ENCODE measurements at regions not wholly inside any gene's neighbourhood (a gene's known extent, or its start where the extent isn't known, plus 50 kb on each side); places are given as distances from the start of the nearest gene placed in this dataset.

DNA sequence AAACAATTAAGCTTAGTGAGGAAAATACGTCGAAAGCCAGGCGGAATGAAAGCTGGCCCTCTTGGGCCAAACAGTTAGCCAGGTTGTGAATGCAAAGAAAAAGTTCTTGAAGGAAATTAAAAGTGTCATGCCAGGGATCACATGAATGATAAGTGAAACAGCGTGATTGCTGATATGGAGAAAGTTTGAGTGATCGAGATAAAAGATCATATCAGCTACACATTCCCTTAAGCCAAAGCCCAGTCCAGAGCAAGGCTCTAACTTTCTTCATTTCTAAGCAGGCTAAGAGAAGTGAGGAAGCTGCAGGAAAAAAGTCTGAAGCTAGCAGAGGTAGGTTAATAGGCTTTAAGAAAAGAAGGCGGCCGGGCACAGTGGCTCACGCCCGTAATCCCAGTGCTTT is 254.0 kb downstream of the EFNB2 start:
- TF ChIP-seq, protein P1, sequence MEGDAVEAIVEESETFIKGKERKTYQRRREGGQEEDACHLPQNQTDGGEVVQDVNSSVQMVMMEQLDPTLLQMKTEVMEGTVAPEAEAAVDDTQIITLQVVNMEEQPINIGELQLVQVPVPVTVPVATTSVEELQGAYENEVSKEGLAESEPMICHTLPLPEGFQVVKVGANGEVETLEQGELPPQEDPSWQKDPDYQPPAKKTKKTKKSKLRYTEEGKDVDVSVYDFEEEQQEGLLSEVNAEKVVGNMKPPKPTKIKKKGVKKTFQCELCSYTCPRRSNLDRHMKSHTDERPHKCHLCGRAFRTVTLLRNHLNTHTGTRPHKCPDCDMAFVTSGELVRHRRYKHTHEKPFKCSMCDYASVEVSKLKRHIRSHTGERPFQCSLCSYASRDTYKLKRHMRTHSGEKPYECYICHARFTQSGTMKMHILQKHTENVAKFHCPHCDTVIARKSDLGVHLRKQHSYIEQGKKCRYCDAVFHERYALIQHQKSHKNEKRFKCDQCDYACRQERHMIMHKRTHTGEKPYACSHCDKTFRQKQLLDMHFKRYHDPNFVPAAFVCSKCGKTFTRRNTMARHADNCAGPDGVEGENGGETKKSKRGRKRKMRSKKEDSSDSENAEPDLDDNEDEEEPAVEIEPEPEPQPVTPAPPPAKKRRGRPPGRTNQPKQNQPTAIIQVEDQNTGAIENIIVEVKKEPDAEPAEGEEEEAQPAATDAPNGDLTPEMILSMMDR (IDR thresholded peaks at IDR 0.05; ENCODE audit: extremely low read depth, low read depth, low read length) = no peak
- Histone ChIP-seq H3K79me2 (ENCODE audit: insufficient read depth, low read length) (no peaks in the 10 kb centered on the region), H3K9me3 (ENCODE audit: low read depth, low read length) (no peaks in the 10 kb centered on the region), H3K4me1 (ENCODE audit: insufficient read depth, low read length) (peaks cover 2% of the 10 kb centered on the region), H4K20me1 (ENCODE audit: insufficient read depth, low read length) (no peaks in the 10 kb centered on the region), H2AFZ (ENCODE audit: low read length) (no peak overlapping the region), H3K4me2 (ENCODE audit: insufficient read depth, low read length) (no peak overlapping the region), H3K36me3 (ENCODE audit: insufficient read depth, low read length) (no peaks in the 10 kb centered on the region), H3K27ac (ENCODE audit: low read depth, low read length) (no peak overlapping the region), H3K27me3 (ENCODE audit: insufficient read depth, low read length) (no peaks in the 10 kb centered on the region), H3K4me3 (ENCODE audit: insufficient read depth, low read length) (no peak overlapping the region)
- DNase-seq (ENCODE audit: insufficient read length, low spot score, missing footprints) = no peak

DNA sequence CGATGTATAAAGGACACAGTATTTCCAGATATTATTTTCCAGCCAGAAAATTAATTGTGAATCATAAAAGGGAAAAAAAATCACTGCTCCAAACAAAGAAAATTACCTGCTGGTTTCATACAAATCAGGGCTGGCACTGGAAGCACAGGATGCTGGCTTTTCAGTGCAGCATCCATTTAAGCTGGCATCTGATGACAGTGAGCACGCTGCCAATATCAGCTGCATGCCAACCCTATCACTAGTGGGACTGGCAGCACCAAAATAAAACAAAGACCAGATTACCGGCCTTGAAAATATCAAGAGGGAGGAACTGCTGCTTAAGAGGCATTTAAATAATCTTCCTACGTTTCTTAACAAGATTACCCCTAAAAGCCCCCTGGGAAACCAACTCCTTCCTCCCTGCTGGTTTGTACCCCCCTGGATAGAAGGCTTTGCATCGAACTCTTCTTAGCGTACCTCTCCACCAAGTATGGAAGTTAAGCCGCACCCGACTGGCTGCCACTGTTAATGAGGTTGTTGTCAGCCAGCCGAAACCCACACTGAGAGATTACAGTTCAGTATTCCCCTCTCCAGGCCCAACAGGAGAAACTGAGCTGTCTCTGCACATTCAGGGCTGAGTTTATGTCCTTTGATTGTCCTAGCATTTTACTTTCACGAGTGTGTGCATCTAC is 257.8 kb downstream of the EFNB2 start:
- Histone ChIP-seq H3K27me3 (ENCODE audit: insufficient read depth, low read length) (no peaks in the 10 kb centered on the region), H3K27ac (ENCODE audit: low read depth, low read length) (no peak overlapping the region), H4K20me1 (ENCODE audit: insufficient read depth, low read length) (no peaks in the 10 kb centered on the region), H2AFZ (ENCODE audit: low read length) (no peak overlapping the region), H3K79me2 (ENCODE audit: insufficient read depth, low read length) (no peaks in the 10 kb centered on the region), H3K4me3 (ENCODE audit: insufficient read depth, low read length) (no peak overlapping the region), H3K36me3 (ENCODE audit: insufficient read depth, low read length) (no peaks in the 10 kb centered on the region), H3K9me3 (ENCODE audit: low read depth, low read length) (no peaks in the 10 kb centered on the region), H3K4me1 (ENCODE audit: insufficient read depth, low read length) (peaks cover 26% of the 10 kb centered on the region), H3K4me2 (ENCODE audit: insufficient read depth, low read length) (no peak overlapping the region)
- TF ChIP-seq, protein P1 (IDR thresholded peaks at IDR 0.05; ENCODE audit: extremely low read depth, low read depth, low read length) = no peak
- DNase-seq (ENCODE audit: insufficient read length, low spot score, missing footprints) = no peak

DNA sequence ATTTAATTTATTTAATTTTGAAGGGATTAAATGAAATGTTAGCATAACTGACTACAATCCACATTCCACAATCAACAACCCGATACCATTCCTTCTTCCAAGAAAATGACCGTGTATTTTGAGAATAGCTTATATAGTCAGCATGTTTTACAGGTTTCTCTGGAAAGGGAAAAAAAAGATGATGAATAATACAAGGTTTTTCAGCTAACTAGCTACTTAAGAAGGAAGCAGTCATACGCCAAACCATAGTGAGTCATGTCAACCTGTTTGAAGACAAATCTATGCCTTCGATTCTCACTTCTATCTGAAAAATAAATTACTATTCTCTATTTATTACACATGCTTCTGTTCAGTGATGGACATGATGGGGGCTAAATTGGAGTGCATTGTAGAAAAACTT is 258.6 kb downstream of the EFNB2 start:
- Histone ChIP-seq H3K27ac (ENCODE audit: low read depth, low read length) (no peak overlapping the region), H3K4me2 (ENCODE audit: insufficient read depth, low read length) (no peak overlapping the region), H3K36me3 (ENCODE audit: insufficient read depth, low read length) (no peaks in the 10 kb centered on the region), H3K27me3 (ENCODE audit: insufficient read depth, low read length) (no peaks in the 10 kb centered on the region), H2AFZ (ENCODE audit: low read length) (no peak overlapping the region), H3K4me1 (ENCODE audit: insufficient read depth, low read length) (peaks cover 26% of the 10 kb centered on the region), H3K9me3 (ENCODE audit: low read depth, low read length) (no peaks in the 10 kb centered on the region), H4K20me1 (ENCODE audit: insufficient read depth, low read length) (no peaks in the 10 kb centered on the region), H3K79me2 (ENCODE audit: insufficient read depth, low read length) (no peaks in the 10 kb centered on the region), H3K4me3 (ENCODE audit: insufficient read depth, low read length) (no peak overlapping the region)
- TF ChIP-seq, protein P1 (IDR thresholded peaks at IDR 0.05; ENCODE audit: extremely low read depth, low read depth, low read length) = no peak
- DNase-seq (ENCODE audit: insufficient read length, low spot score, missing footprints) = no peak

DNA sequence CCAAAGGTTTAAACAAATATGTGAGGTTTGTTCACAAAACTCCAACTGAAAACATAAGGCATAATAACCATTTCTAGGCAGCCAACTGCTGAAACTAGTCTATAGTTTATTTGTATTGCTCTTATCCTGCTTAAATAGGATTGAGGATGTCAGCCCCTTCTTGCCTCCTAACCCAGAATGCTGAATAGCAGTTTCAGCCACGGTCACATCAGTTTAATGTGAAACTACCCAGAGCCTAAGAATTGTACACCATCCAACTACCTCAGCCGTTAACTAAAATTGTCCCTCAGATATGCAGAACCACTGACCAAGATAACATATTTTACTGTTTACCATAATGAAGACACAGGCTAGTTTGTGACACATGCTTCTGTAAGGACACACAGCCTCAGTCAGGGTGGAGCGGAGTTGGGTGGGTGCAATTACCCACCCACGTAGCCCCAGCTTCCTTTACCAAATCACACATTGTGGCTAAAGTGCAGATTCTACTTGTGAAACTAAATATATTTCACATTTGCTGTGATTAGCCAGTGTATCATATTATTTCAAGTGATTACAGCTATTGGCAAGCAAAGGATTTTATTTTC is 259.9 kb downstream of the EFNB2 start:
- peak overlapping the region; percentile 11 for H2AFZ ChIP-seq (ENCODE audit: low read length)
- no peak for DNase-seq (ENCODE audit: insufficient read length, low spot score, missing footprints)
- H3K27me3 ChIP-seq (ENCODE audit: insufficient read depth, low read length) = no peaks in the 10 kb centered on the region
- H3K27ac ChIP-seq (ENCODE audit: low read depth, low read length) = peak overlapping the region; percentile 51
- H3K9me3 ChIP-seq (ENCODE audit: low read depth, low read length) = no peaks in the 10 kb centered on the region
- no peaks in the 10 kb centered on the region for H4K20me1 ChIP-seq (ENCODE audit: insufficient read depth, low read length)
- no peaks in the 10 kb centered on the region for H3K36me3 ChIP-seq (ENCODE audit: insufficient read depth, low read length)
- TF ChIP-seq, protein P1 (IDR thresholded peaks at IDR 0.05; ENCODE audit: extremely low read depth, low read depth, low read length) = no peak
- no peaks in the 10 kb centered on the region for H3K79me2 ChIP-seq (ENCODE audit: insufficient read depth, low read length)
- H3K4me1 ChIP-seq (ENCODE audit: insufficient read depth, low read length) = peaks cover 26% of the 10 kb centered on the region
- peak overlapping the region; percentile 52 for H3K4me2 ChIP-seq (ENCODE audit: insufficient read depth, low read length)
- H3K4me3 ChIP-seq (ENCODE audit: insufficient read depth, low read length) = no peak overlapping the region

Measured in osteoblast (primary cell).